Esophagus muscularis mucosa (tissue), 4 donors: ENCODE measurements at regions not wholly inside any gene's neighbourhood (a gene's known extent, or its start where the extent isn't known, plus 50 kb on each side); places are given as distances from the start of the nearest gene placed in this dataset.

Source experiments
- DNase-seq: peaks from one replicate; pipeline ENCODE4 v3.0.0-alpha.2; 2017; ENCODE audit errors: extremely low spot score
- H3K27ac ChIP-seq, 4 donors: fragments of 200-600 bp; sonication (generic); replicated peaks in 1 of 4; 1 replicate in 3 of 4; 2 replicates in 1 of 4; pipeline ENCODE4 v1.5.1; 2016 to 2019; ENCODE audit warnings: mild to moderate bottlenecking in 1 of 4
- H3K27me3 ChIP-seq, 4 donors: fragments of 200-600 bp; sonication (generic); one replicate each; pipeline versions ENCODE4 v1.5.1 to v1.6.0; 2016 to 2019
- H3K36me3 ChIP-seq, 4 donors: fragments of 200-600 bp; sonication (generic); one replicate each; pipeline ENCODE4 v1.5.1; 2016 to 2019
- H3K4me1 ChIP-seq, 4 donors: fragments of 200-600 bp; sonication (generic); one replicate each; pipeline ENCODE4 v1.5.1; 2016 to 2019
- H3K4me3 ChIP-seq, 4 donors: fragments of 200-600 bp; sonication (generic); 1 replicate in 2 of 4; 2 replicates in 2 of 4; pipeline ENCODE4 v1.5.1; 2016 to 2019; ENCODE audit warnings: mild to moderate bottlenecking in 4 of 4, moderate library complexity in 1 of 4
- H3K9me3 ChIP-seq, 4 donors: fragments of 200-600 bp; sonication (generic); 1 replicate in 3 of 4; 2 replicates in 1 of 4; pipeline ENCODE4 v1.5.1; 2016 to 2019
- CTCF ChIP-seq, 3 experiments: fragments of 200-600 bp in 2 of 3; fragments of 450-650 bp in 1 of 3; sonication (generic) in 2 of 3; IDR thresholded peaks; one replicate each; pipeline ENCODE4 v1.5.1; 2017 to 2019; ENCODE audit warnings: antibody characterized with exemption in 3 of 3, mild to moderate bottlenecking in 2 of 3, moderate library complexity in 1 of 3
- EP300 ChIP-seq: sonication (generic); formaldehyde crosslinking; IDR thresholded peaks from one replicate; pipeline ENCODE4 v1.6.1; 2017; ENCODE audit warnings: antibody characterized with exemption
- POLR2A ChIP-seq: fragments of 450-650 bp; IDR thresholded peaks from one replicate; pipeline ENCODE4 v1.6.1; 2017; ENCODE audit warnings: antibody characterized with exemption, moderate library complexity, mild to moderate bottlenecking, low read depth
- POLR2AphosphoS5 ChIP-seq, 2 donors: sonication (generic); formaldehyde crosslinking; IDR thresholded peaks; one replicate each; pipeline ENCODE4 v1.6.1; 2017; ENCODE audit warnings: antibody characterized with exemption in 2 of 2
- WGBS: methylation state at CpG from one replicate; pipeline ENCODE4 v1.1.5; 2018; 5-methylcytosine and 5-hydroxymethylcytosine counted together
- intact Hi-C: fragments of 100-400 bp; cut with DNase I; formaldehyde crosslinking; loops from one replicate; pipeline ENCODE4 v1.15.1; 2023

DNA sequence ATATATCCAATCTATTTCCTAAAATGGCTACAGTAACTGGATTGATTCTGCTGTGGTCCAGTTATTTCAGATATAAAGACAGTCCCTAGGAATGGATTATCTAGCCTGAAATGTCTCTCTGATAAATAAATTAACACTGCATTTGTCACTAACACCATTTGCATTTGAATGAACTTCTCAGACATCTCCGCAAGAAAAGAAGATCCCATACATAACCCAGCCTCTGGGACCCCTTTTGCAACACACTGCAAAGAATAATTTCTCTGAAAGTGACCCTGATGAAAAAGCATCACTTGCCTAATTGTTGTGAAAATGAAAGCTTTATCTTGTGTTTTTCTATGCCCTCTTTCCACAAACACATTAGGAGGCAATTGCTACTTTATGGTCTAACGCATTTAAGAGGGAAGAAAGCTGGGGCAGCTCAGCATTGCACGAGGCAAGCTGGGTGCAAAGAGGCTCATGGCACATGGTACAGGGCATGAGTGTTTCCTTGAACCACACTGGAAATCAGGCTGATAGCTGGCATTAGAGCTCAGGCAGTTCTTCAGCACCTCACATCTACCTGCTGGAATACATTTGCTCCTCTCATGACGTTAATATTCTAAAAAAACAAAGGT lies 379.9 kb downstream of the IRS2 start:
- no peaks in the 10 kb centered on the region for H3K36me3 ChIP-seq
- H3K27ac ChIP-seq = no peak overlapping the region
- H3K4me3 ChIP-seq = no peak overlapping the region
- H3K27me3 ChIP-seq = no peaks in the 10 kb centered on the region
- DNase-seq = no peak
- no peaks in the 10 kb centered on the region for H3K4me1 ChIP-seq
- 81% methylated on average over 4 of the region's 4 CpGs for WGBS
- H3K9me3 ChIP-seq = no peaks in the 10 kb centered on the region
- TF ChIP-seq POLR2A = no peak
- no peak for TF ChIP-seq POLR2AphosphoS5 (IDR thresholded peaks at IDR 0.05)
- no peak for TF ChIP-seq CTCF (IDR thresholded peaks at IDR 0.05)
- TF ChIP-seq EP300 = no peak
- intact Hi-C loops = no loop called here

DNA sequence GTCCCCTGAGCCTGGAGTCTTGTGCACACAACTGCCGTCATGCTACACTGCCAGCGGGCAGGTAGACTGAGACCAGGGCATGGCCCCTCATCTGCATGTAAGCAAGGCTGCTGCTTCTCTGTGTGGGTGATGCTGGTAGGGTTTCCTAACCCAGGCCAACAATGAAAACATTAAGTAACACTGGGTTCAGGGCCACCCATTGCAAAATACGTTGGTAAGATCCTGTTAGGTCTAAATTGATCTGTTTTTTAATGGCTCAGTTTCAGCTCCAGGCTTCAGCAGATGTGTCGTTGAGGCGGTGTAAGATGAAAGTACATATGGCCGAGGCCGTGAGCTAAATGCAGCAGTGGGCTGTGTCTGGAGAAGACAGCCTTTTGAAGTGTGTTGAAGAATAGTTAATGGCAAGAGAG lies 383.4 kb downstream of the IRS2 start:
- no peak overlapping the region for H3K27ac ChIP-seq
- intact Hi-C loops = no loop called here
- H3K36me3 ChIP-seq = no peaks in the 10 kb centered on the region
- no peaks in the 10 kb centered on the region for H3K9me3 ChIP-seq
- H3K4me1 ChIP-seq = no peaks in the 10 kb centered on the region
- H3K27me3 ChIP-seq = no peaks in the 10 kb centered on the region
- WGBS = 85% methylated on average over 6 of the region's 7 CpGs
- TF ChIP-seq POLR2AphosphoS5 (IDR thresholded peaks at IDR 0.05) (no peak), EP300 (no peak), POLR2A (no peak), CTCF (IDR thresholded peaks at IDR 0.05) (no peak)
- no peak overlapping the region for H3K4me3 ChIP-seq
- DNase-seq = no peak

DNA sequence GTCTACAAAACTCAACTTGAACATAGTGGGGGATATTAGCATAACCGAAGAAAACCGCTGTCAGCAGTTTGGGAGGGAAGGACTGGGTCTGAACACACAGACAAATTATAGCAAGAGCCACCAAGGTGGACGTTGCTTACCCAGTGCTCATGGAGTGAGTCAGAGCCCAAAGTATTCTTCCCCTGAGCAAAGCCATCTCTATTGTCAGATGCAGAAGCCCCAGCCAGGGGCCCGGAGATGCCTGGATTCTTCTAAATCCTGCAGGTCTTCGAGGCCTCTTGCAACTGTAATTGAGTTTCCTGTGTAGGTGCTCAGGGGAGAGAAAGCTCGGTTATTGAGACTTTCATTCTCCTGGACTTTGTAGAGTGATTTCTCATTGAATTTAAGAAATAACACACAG lies 384.5 kb downstream of the IRS2 start:
- DNase-seq = no peak
- WGBS = 84% methylated on average over 6 of the region's 6 CpGs

DNA sequence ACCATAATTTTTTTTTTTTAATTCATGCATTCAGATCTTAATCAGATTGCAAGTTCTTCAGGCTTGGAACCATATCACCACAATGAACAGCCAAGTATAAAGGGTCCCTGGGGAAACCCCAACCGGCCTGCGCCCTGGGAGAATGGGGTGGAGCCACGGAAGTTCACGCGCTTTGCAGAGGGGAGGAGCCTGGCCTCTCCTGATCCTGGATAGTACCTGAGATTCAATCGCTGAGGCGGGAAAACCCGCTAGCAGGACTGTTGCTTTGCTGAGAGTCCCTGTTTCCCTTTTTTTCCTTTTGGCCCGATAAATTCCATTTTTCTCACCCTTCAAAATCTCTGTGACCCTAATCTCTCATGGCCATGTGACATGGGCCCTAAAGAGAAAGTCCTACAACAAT lies 385.1 kb downstream of the IRS2 start:
- no peak for TF ChIP-seq POLR2AphosphoS5 (IDR thresholded peaks at IDR 0.05)
- intact Hi-C loops = no loop called here
- Histone ChIP-seq H3K4me1 (no peaks in the 10 kb centered on the region), H3K9me3 (no peaks in the 10 kb centered on the region), H3K4me3 (no peak overlapping the region), H3K36me3 (no peaks in the 10 kb centered on the region), H3K27ac (no peak overlapping the region), H3K27me3 (no peaks in the 10 kb centered on the region)
- DNase-seq = no peak
- 85% methylated on average over 9 of the region's 9 CpGs for WGBS

More for the DNA sequence above, 384.5 kb downstream of the IRS2 start:
- H3K27ac ChIP-seq = no peak overlapping the region
- H3K4me3 ChIP-seq = no peak overlapping the region
- no peaks in the 10 kb centered on the region for H3K4me1 ChIP-seq
- no peaks in the 10 kb centered on the region for H3K27me3 ChIP-seq
- TF ChIP-seq POLR2AphosphoS5 (IDR thresholded peaks at IDR 0.05) (no peak), EP300 (no peak), CTCF (IDR thresholded peaks at IDR 0.05) (no peak), POLR2A (no peak)
- H3K9me3 ChIP-seq = no peaks in the 10 kb centered on the region
- intact Hi-C loops = no loop called here
- H3K36me3 ChIP-seq = no peaks in the 10 kb centered on the region

DNA sequence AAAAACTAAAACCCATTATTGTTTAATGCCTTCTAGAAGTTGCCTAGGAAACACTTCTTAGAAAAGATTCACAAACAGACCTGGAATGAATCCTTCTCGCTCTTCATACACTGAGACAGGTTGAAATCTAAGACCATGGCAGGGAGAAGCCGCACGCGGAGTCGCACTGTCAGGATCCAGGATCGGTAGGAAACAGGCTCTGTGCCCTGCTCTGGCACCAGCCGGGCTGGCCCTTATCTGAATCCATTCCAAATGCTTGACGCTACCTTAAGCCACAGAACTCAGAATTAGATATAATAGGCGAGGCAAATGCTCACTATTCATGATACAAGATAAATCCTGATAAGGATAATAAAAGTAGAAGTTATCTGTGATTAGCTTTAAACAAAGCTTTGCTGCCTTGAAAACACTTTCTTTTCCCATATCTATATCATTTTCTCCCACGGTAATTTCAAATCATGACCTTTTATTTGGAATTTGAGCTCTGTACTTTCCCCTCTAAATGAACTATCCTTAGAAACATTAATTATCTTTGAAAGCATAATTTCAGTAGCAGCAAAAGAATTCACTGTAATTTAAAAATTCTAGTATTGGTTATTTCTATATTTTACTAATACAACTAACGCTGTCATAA lies 385.6 kb downstream of the IRS2 start:
- H3K4me1 ChIP-seq = no peaks in the 10 kb centered on the region
- H3K27me3 ChIP-seq = no peaks in the 10 kb centered on the region
- intact Hi-C loops = no loop called here
- no peak overlapping the region for H3K27ac ChIP-seq
- H3K36me3 ChIP-seq = no peaks in the 10 kb centered on the region
- TF ChIP-seq EP300 (no peak), POLR2A (no peak), POLR2AphosphoS5 (IDR thresholded peaks at IDR 0.05) (no peak), CTCF (IDR thresholded peaks at IDR 0.05) (no peak)
- no peak overlapping the region for H3K4me3 ChIP-seq
- no peak for DNase-seq
- H3K9me3 ChIP-seq = no peaks in the 10 kb centered on the region
- WGBS = 91% methylated on average over 11 of the region's 11 CpGs
